ENCODE measurements at regions not wholly inside any gene's neighbourhood (a gene's known extent, or its start where the extent isn't known, plus 50 kb on each side); places are given as distances from the start of the nearest gene placed in this dataset.
"Not testable (repeated sequence)": the region's sequence is repeated elsewhere in the genome, so short reads cannot be mapped to it uniquely, and the experiment has no call there.

GRCh38 chr1:79519084-79519760 is 512.7 kb upstream of the ADGRL4 start:
- no peak for DNase-seq (ENCODE audit: low spot score)

GRCh38 chr1:79517470-79518224 is 511.1 kb upstream of the ADGRL4 start:
- no peak for DNase-seq (ENCODE audit: low spot score)

GRCh38 chr1:79507770-79508169 is 501.2 kb upstream of the ADGRL4 start:
- no peak for DNase-seq (ENCODE audit: low spot score)

GRCh38 chr1:79501153-79501552 is 494.6 kb upstream of the ADGRL4 start:
- peak; percentile 6 for DNase-seq (ENCODE audit: low spot score)

- no peak for DNase-seq (ENCODE audit: low spot score)
These were observed 493.0 kb upstream of the ADGRL4 start for GRCh38 chr1:79499541-79499940.

GRCh38 chr1:79497193-79497773 is 490.8 kb upstream of the ADGRL4 start:
- DNase-seq (ENCODE audit: low spot score), result peak; percentile 60

- DNase-seq (ENCODE audit: low spot score), result no peak
These were observed 489.6 kb upstream of the ADGRL4 start for GRCh38 chr1:79496129-79496528.

GRCh38 chr1:79493702-79494101 is 487.2 kb upstream of the ADGRL4 start:
- DNase-seq (ENCODE audit: low spot score), result not testable (repeated sequence)

- DNase-seq (ENCODE audit: low spot score), result not testable (repeated sequence)
These were observed 482.1 kb upstream of the ADGRL4 start for GRCh38 chr1:79488572-79489121.

GRCh38 chr1:79478728-79479373 is 472.3 kb upstream of the ADGRL4 start:
- no peak for DNase-seq (ENCODE audit: low spot score)

GRCh38 chr1:79478160-79478559 is 471.6 kb upstream of the ADGRL4 start:
- DNase-seq (ENCODE audit: low spot score), result no peak

- DNase-seq (ENCODE audit: low spot score), result no peak
These were observed 465.6 kb upstream of the ADGRL4 start for GRCh38 chr1:79472067-79472656.

- no peak for DNase-seq (ENCODE audit: low spot score)
These were observed 462.6 kb upstream of the ADGRL4 start for GRCh38 chr1:79469139-79469538.

- no peak for DNase-seq (ENCODE audit: low spot score)
These were observed 454.4 kb upstream of the ADGRL4 start for GRCh38 chr1:79460773-79461436.

GRCh38 chr1:79457562-79458224 is 451.2 kb upstream of the ADGRL4 start:
- no peak for DNase-seq (ENCODE audit: low spot score)

GRCh38 chr1:79448426-79448825 is 441.9 kb upstream of the ADGRL4 start:
- no peak for DNase-seq (ENCODE audit: low spot score)

GRCh38 chr1:79441238-79441637 is 434.7 kb upstream of the ADGRL4 start:
- peak; percentile 5 for DNase-seq (ENCODE audit: low spot score)

GRCh38 chr1:79437540-79437939 is 431.0 kb upstream of the ADGRL4 start:
- no peak for DNase-seq (ENCODE audit: low spot score)

GRCh38 chr1:79431340-79431739 is 424.8 kb upstream of the ADGRL4 start:
- DNase-seq (ENCODE audit: low spot score), result no peak

GRCh38 chr1:79430437-79430836 is 423.9 kb upstream of the ADGRL4 start:
- no peak for DNase-seq (ENCODE audit: low spot score)

GRCh38 chr1:79422726-79423125 is 416.2 kb upstream of the ADGRL4 start:
- DNase-seq (ENCODE audit: low spot score), result no peak
